ENCODE measurements at regions not wholly inside any gene's neighbourhood (a gene's known extent, or its start where the extent isn't known, plus 50 kb on each side); places are given as distances from the start of the nearest gene placed in this dataset.

DNA sequence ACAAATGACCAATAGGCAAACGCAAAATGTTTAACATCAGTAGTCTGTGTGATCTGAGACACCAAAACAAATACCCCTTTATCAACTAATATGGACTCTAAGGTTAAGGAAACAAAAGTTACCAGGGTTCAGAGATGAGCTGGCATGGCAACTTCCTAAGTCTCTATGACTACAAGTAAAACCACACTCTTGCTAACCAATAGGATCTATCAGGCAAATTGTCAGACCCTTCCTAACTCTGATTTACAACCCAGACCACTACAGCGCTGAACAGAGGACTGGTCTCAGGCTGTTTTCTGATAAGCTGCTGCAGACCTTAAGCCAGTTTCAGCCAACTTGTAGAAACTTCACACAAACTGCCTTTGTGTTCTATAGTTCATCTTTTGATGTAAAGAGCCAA lies 608.0 kb downstream of the TLL1 start:
- Histone ChIP-seq H3K36me3 (ENCODE audit: control insufficient read depth in 4 of 4, insufficient read depth in 3 of 4, low read depth in 1 of 4, low read length in 3 of 4) (no peaks in the 10 kb centered on the region), H3K27me3 (ENCODE audit: control insufficient read depth in 4 of 4, insufficient read depth in 4 of 4, low read length in 3 of 4) (no peaks in the 10 kb centered on the region), H3K4me1 (ENCODE audit: control insufficient read depth in 4 of 4, insufficient read depth in 4 of 4, low read length in 3 of 4) (no peaks in the 10 kb centered on the region), H3K9ac (ENCODE audit: low read depth in 1 of 2, low read length in 2 of 2) (no peak overlapping the region), H3K4me3 (ENCODE audit: low read depth in 1 of 3, low read length in 3 of 3) (no peak overlapping the region), H3K9me3 (ENCODE audit: control insufficient read depth in 4 of 4, low read length in 3 of 4) (no peaks in the 10 kb centered on the region), H3K27ac (ENCODE audit: low read depth in 1 of 2, low read length in 2 of 2) (no peak overlapping the region)
- DNase-seq (ENCODE audit: low spot score) = no peak
- WGBS = 25% methylated on average over 2 of the region's 2 CpGs
- TF ChIP-seq HNF4G (IDR thresholded peaks at IDR 0.05) (no peak), EGR1 (IDR thresholded peaks at IDR 0.05; ENCODE audit: low read depth in 2 of 2) (no peak), GABPA (IDR thresholded peaks at IDR 0.05 in 1 of 2, conservative IDR thresholded peaks at IDR 0.05 in 1 of 2) (no peak), FOXA1 (IDR thresholded peaks at IDR 0.05) (no peak), NR2F2 (IDR thresholded peaks at IDR 0.05) (no peak), YY1 (IDR thresholded peaks at IDR 0.05) (no peak), RXRA (IDR thresholded peaks at IDR 0.05) (no peak), HNF4A (conservative IDR thresholded peaks at IDR 0.05) (no peak), FOXA2 (IDR thresholded peaks at IDR 0.05) (no peak)
- TF ChIP-seq, protein P1, sequence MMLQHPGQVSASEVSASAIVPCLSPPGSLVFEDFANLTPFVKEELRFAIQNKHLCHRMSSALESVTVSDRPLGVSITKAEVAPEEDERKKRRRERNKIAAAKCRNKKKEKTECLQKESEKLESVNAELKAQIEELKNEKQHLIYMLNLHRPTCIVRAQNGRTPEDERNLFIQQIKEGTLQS (IDR thresholded peaks at IDR 0.05) = no peak
- TF ChIP-seq, protein P2, sequence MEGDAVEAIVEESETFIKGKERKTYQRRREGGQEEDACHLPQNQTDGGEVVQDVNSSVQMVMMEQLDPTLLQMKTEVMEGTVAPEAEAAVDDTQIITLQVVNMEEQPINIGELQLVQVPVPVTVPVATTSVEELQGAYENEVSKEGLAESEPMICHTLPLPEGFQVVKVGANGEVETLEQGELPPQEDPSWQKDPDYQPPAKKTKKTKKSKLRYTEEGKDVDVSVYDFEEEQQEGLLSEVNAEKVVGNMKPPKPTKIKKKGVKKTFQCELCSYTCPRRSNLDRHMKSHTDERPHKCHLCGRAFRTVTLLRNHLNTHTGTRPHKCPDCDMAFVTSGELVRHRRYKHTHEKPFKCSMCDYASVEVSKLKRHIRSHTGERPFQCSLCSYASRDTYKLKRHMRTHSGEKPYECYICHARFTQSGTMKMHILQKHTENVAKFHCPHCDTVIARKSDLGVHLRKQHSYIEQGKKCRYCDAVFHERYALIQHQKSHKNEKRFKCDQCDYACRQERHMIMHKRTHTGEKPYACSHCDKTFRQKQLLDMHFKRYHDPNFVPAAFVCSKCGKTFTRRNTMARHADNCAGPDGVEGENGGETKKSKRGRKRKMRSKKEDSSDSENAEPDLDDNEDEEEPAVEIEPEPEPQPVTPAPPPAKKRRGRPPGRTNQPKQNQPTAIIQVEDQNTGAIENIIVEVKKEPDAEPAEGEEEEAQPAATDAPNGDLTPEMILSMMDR (IDR thresholded peaks at IDR 0.05; ENCODE audit: low read depth, low read length, missing input control) = no peak

DNA sequence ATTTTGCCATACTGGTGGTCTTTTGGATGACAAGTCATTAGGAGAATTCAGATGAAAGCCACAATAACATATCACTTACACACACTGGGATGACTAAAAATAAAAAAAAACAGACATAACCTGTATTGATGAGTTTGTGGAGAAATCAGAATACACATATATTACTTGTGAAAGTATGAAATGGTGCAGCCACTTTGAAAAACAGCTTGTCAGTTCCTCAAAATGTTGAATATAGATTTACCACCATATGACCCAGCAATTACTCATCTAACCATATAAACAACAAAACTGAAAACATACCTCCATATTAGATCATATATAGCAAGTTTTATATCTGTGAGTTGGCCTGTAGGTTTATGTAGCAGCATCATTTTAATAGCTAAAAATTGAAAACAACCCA lies 608.7 kb downstream of the TLL1 start:
- no peak for DNase-seq (ENCODE audit: low spot score)
- Histone ChIP-seq H3K4me3 (ENCODE audit: low read depth in 1 of 3, low read length in 3 of 3) (no peak overlapping the region), H3K27ac (ENCODE audit: low read depth in 1 of 2, low read length in 2 of 2) (no peak overlapping the region), H3K9me3 (ENCODE audit: control insufficient read depth in 4 of 4, low read length in 3 of 4) (no peaks in the 10 kb centered on the region), H3K9ac (ENCODE audit: low read depth in 1 of 2, low read length in 2 of 2) (no peak overlapping the region), H3K36me3 (ENCODE audit: control insufficient read depth in 4 of 4, insufficient read depth in 3 of 4, low read depth in 1 of 4, low read length in 3 of 4) (no peaks in the 10 kb centered on the region), H3K27me3 (ENCODE audit: control insufficient read depth in 4 of 4, insufficient read depth in 4 of 4, low read length in 3 of 4) (no peaks in the 10 kb centered on the region), H3K4me1 (ENCODE audit: control insufficient read depth in 4 of 4, insufficient read depth in 4 of 4, low read length in 3 of 4) (no peaks in the 10 kb centered on the region)
- TF ChIP-seq EGR1 (IDR thresholded peaks at IDR 0.05; ENCODE audit: low read depth in 2 of 2) (no peak), FOXA2 (IDR thresholded peaks at IDR 0.05) (no peak), HNF4A (conservative IDR thresholded peaks at IDR 0.05) (no peak), FOXA1 (IDR thresholded peaks at IDR 0.05) (no peak), TAF1 (conservative IDR thresholded peaks at IDR 0.05) (no peak), NR2F2 (IDR thresholded peaks at IDR 0.05) (no peak), RAD21 (IDR thresholded peaks at IDR 0.05) (no peak), SP1 (IDR thresholded peaks at IDR 0.05) (no peak), GABPA (IDR thresholded peaks at IDR 0.05 in 1 of 2, conservative IDR thresholded peaks at IDR 0.05 in 1 of 2) (no peak), RXRA (IDR thresholded peaks at IDR 0.05) (no peak), HNF4G (IDR thresholded peaks at IDR 0.05) (no peak)
- TF ChIP-seq, protein P3, sequence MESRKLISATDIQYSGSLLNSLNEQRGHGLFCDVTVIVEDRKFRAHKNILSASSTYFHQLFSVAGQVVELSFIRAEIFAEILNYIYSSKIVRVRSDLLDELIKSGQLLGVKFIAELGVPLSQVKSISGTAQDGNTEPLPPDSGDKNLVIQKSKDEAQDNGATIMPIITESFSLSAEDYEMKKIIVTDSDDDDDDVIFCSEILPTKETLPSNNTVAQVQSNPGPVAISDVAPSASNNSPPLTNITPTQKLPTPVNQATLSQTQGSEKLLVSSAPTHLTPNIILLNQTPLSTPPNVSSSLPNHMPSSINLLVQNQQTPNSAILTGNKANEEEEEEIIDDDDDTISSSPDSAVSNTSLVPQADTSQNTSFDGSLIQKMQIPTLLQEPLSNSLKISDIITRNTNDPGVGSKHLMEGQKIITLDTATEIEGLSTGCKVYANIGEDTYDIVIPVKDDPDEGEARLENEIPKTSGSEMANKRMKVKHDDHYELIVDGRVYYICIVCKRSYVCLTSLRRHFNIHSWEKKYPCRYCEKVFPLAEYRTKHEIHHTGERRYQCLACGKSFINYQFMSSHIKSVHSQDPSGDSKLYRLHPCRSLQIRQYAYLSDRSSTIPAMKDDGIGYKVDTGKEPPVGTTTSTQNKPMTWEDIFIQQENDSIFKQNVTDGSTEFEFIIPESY (IDR thresholded peaks at IDR 0.05) = no peak
- TF ChIP-seq, protein P4, sequence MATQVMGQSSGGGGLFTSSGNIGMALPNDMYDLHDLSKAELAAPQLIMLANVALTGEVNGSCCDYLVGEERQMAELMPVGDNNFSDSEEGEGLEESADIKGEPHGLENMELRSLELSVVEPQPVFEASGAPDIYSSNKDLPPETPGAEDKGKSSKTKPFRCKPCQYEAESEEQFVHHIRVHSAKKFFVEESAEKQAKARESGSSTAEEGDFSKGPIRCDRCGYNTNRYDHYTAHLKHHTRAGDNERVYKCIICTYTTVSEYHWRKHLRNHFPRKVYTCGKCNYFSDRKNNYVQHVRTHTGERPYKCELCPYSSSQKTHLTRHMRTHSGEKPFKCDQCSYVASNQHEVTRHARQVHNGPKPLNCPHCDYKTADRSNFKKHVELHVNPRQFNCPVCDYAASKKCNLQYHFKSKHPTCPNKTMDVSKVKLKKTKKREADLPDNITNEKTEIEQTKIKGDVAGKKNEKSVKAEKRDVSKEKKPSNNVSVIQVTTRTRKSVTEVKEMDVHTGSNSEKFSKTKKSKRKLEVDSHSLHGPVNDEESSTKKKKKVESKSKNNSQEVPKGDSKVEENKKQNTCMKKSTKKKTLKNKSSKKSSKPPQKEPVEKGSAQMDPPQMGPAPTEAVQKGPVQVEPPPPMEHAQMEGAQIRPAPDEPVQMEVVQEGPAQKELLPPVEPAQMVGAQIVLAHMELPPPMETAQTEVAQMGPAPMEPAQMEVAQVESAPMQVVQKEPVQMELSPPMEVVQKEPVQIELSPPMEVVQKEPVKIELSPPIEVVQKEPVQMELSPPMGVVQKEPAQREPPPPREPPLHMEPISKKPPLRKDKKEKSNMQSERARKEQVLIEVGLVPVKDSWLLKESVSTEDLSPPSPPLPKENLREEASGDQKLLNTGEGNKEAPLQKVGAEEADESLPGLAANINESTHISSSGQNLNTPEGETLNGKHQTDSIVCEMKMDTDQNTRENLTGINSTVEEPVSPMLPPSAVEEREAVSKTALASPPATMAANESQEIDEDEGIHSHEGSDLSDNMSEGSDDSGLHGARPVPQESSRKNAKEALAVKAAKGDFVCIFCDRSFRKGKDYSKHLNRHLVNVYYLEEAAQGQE (IDR thresholded peaks at IDR 0.05) = no peak
- TF ChIP-seq, protein P1 (IDR thresholded peaks at IDR 0.05) = no peak
- TF ChIP-seq, protein P5, sequence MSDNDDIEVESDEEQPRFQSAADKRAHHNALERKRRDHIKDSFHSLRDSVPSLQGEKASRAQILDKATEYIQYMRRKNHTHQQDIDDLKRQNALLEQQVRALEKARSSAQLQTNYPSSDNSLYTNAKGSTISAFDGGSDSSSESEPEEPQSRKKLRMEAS (IDR thresholded peaks at IDR 0.05) = no peak
- TF ChIP-seq, protein P2 (IDR thresholded peaks at IDR 0.05; ENCODE audit: low read depth, low read length, missing input control) = no peak

All from liver (tissue), 8 donors.